H1 (cell line): ENCODE measurements at regions not wholly inside any gene's neighbourhood (a gene's known extent, or its start where the extent isn't known, plus 50 kb on each side); places are given as distances from the start of the nearest gene placed in this dataset.

Experiments
- CTCF ChIA-PET: fragments of 300-600 bp; sonication (Branson Sonifier 250); formaldehyde crosslinking; loops from one replicate; lab custom pipeline; 2021; ENCODE audit not compliant: partially characterized antibody; lab: Charles Lee
- POLR2A ChIA-PET: fragments of 300-600 bp; sonication (Branson Sonifier 250); formaldehyde crosslinking; loops from one replicate; lab custom pipeline; 2021; ENCODE audit warnings: inconsistent platforms; ENCODE audit not compliant: partially characterized antibody; lab: Charles Lee
- DNase-seq, 2 experiments: peaks; one replicate each; pipeline versions ENCODE4 v3.0.0 to v3.0.0-alpha.2; 2010 to 2022; ENCODE audit warnings: low spot score in 2 of 2, low read depth in 1 of 2, mixed read lengths in 1 of 2
- FAIRE-seq: peaks from 2 replicates; lab custom pipeline; 2011; peaks lifted over from hg19 to GRCh38; lab: Jason Lieb, UNC
- H2AFZ ChIP-seq: 2 replicates; pipeline ENCODE4 v1.8.1; 2012; ENCODE audit warnings: low read length, inconsistent platforms
- H2AK5ac ChIP-seq: 2 replicates; pipeline ENCODE4 v1.6.1; 2013; ENCODE audit warnings: low read depth, low read length
- H2BK120ac ChIP-seq: replicated peaks from 2 replicates; pipeline ENCODE3; 2013; ENCODE audit warnings: low read depth, low read length, inconsistent platforms
- H2BK12ac ChIP-seq: 2 replicates; pipeline ENCODE4 v1.6.1; 2013; ENCODE audit warnings: low read depth, low read length
- H2BK15ac ChIP-seq: 2 replicates; pipeline ENCODE4 v1.6.1; 2013; ENCODE audit warnings: low read length
- H2BK20ac ChIP-seq: 2 replicates; pipeline ENCODE4 v1.6.1; 2013; ENCODE audit warnings: low read length
- H2BK5ac ChIP-seq: 2 replicates; pipeline ENCODE4 v1.6.1; 2013; ENCODE audit warnings: low read depth, low read length
- H3K14ac ChIP-seq: 2 replicates; pipeline ENCODE4 v1.6.1; 2013; ENCODE audit warnings: inconsistent platforms; ENCODE audit not compliant: insufficient read length
- H3K18ac ChIP-seq: 2 replicates; pipeline ENCODE4 v1.6.1; 2013; ENCODE audit warnings: low read length; ENCODE audit errors: extremely low read depth
- H3K23ac ChIP-seq: 2 replicates; pipeline ENCODE4 v1.6.1; 2013; ENCODE audit warnings: inconsistent platforms; ENCODE audit not compliant: insufficient read length
- H3K23me2 ChIP-seq: 2 replicates; pipeline ENCODE4 v1.6.1; 2013; ENCODE audit warnings: low read depth, low read length
- H3K27ac ChIP-seq: 2 replicates; pipeline ENCODE4 v1.6.1; 2011; ENCODE audit warnings: low read depth, low read length, inconsistent platforms
- H3K27me3 ChIP-seq, 4 experiments: replicated peaks in 1 of 4; 1 replicate in 1 of 4; 2 replicates in 3 of 4; pipeline versions ENCODE4 v1.6.1 to v1.8.1; 2011 to 2013; ENCODE audit warnings: low read length in 3 of 4, mild to moderate bottlenecking in 3 of 4, inconsistent platforms in 2 of 4, mixed read lengths in 2 of 4, moderate library complexity in 1 of 4; ENCODE audit not compliant: control insufficient read depth in 3 of 4, insufficient read depth in 3 of 4; ENCODE audit errors: extremely low read depth in 1 of 4
- H3K36me3 ChIP-seq, 4 experiments: 2 replicates each; pipeline versions ENCODE4 v1.6.1 to v1.8.1; 2011 to 2013; ENCODE audit warnings: mild to moderate bottlenecking in 4 of 4, low read length in 3 of 4, moderate library complexity in 2 of 4, control low read depth in 1 of 4, inconsistent platforms in 1 of 4; ENCODE audit not compliant: insufficient read depth in 4 of 4, control insufficient read depth in 2 of 4
- H3K4ac ChIP-seq: replicated peaks from 2 replicates; pipeline ENCODE3; 2013; ENCODE audit warnings: low read length, low read depth, mixed read lengths, inconsistent platforms; ENCODE audit not compliant: insufficient read length
- H3K4me1 ChIP-seq, 4 experiments: replicated peaks in 1 of 4; 1 replicate in 1 of 4; 2 replicates in 3 of 4; pipeline versions ENCODE4 v1.6.1 to v1.8.1; 2011 to 2013; ENCODE audit warnings: low read length in 3 of 4, inconsistent platforms in 2 of 4, mixed read lengths in 1 of 4; ENCODE audit not compliant: insufficient read depth in 4 of 4, control insufficient read depth in 3 of 4
- H3K4me2 ChIP-seq, 2 experiments: 2 replicates each; pipeline versions ENCODE4 v1.6.1 to v1.8.1; 2011 to 2013; ENCODE audit warnings: low read depth in 2 of 2, low read length in 2 of 2, control low read depth in 1 of 2, inconsistent platforms in 1 of 2, mild to moderate bottlenecking in 1 of 2; ENCODE audit not compliant: insufficient read depth in 1 of 2
- H3K4me3 ChIP-seq, 4 experiments: fragments of 200-600, 300-600 bp in 1 of 4; sonication (generic), shearing (Covaris generic), sonication (Bioruptor Twin) in 1 of 4; 2 replicates each; pipeline versions ENCODE4 v1.5.1 to v1.8.1; 2011 to 2016; ENCODE audit warnings: low read length in 4 of 4, low read depth in 3 of 4, control low read depth in 2 of 4, inconsistent platforms in 2 of 4, mild to moderate bottlenecking in 2 of 4, mixed read lengths in 1 of 4, moderate library complexity in 1 of 4; ENCODE audit not compliant: insufficient read depth in 2 of 4; ENCODE audit errors: extremely low read depth in 1 of 4
- H3K56ac ChIP-seq: replicated peaks from 2 replicates; pipeline ENCODE3; 2013; ENCODE audit warnings: low read depth, mild to moderate bottlenecking, mixed read lengths, low read length, inconsistent platforms; ENCODE audit not compliant: insufficient read length
- H3K79me1 ChIP-seq: 2 replicates; pipeline ENCODE4 v1.6.1; 2013; ENCODE audit warnings: low read depth, low read length, control low read depth
- H3K79me2 ChIP-seq, 2 experiments: 2 replicates each; pipeline versions ENCODE4 v1.6.1 to v1.8.1; 2012 to 2013; ENCODE audit warnings: low read length in 2 of 2, mild to moderate bottlenecking in 2 of 2, inconsistent platforms in 1 of 2; ENCODE audit not compliant: insufficient read depth in 2 of 2, control insufficient read depth in 1 of 2
- H3K9ac ChIP-seq, 4 experiments: replicated peaks in 1 of 4; 1 replicate in 1 of 4; 2 replicates in 3 of 4; pipeline versions ENCODE4 v1.6.1 to v1.8.1; 2011 to 2013; ENCODE audit warnings: low read depth in 3 of 4, low read length in 3 of 4, control low read depth in 2 of 4, mild to moderate bottlenecking in 2 of 4, moderate library complexity in 2 of 4, inconsistent platforms in 1 of 4; ENCODE audit errors: extremely low read depth in 1 of 4
- H3K9me3 ChIP-seq, 2 experiments: 2 replicates each; pipeline versions ENCODE4 v1.6.1 to v1.8.1; 2012 to 2013; ENCODE audit warnings: mild to moderate bottlenecking in 2 of 2, moderate library complexity in 2 of 2, control low read depth in 1 of 2, inconsistent platforms in 1 of 2, low read depth in 1 of 2, low read length in 1 of 2, mixed read lengths in 1 of 2; ENCODE audit not compliant: insufficient read depth in 2 of 2
- H4K20me1 ChIP-seq, 2 experiments: replicated peaks in 1 of 2; 2 replicates each; pipeline versions ENCODE3 to v1.8.1; 2011 to 2013; ENCODE audit warnings: inconsistent platforms in 2 of 2, low read length in 2 of 2, mild to moderate bottlenecking in 1 of 2; ENCODE audit not compliant: insufficient read depth in 2 of 2, control insufficient read depth in 1 of 2
- H4K5ac ChIP-seq: 2 replicates; pipeline ENCODE4 v1.6.1; 2013; ENCODE audit warnings: low read length, low read depth, mixed read lengths, inconsistent platforms; ENCODE audit not compliant: insufficient read length
- H4K8ac ChIP-seq: 2 replicates; pipeline ENCODE4 v1.8.0; 2013; ENCODE audit warnings: mild to moderate bottlenecking, moderate library complexity, low read length, inconsistent platforms; ENCODE audit not compliant: insufficient read depth; ENCODE audit errors: extremely low read depth
- H4K91ac ChIP-seq: replicated peaks from 2 replicates; pipeline ENCODE3; 2013; ENCODE audit warnings: low read length, mixed read lengths, inconsistent platforms; ENCODE audit not compliant: insufficient read length
- ATF3 ChIP-seq: IDR thresholded peaks from 2 replicates; pipeline ENCODE4 v1.6.1; 2011; ENCODE audit warnings: low read depth, mild to moderate bottlenecking, low read length; ENCODE audit not compliant: insufficient read depth
- BACH1 ChIP-seq: IDR thresholded peaks from 2 replicates; pipeline ENCODE4 v1.6.1; 2012; ENCODE audit warnings: low read length, improper control_type of control experiment
- CBX5 ChIP-seq: fragments of 300-800, 300-1000 bp; sonication (generic); IDR thresholded peaks from 2 replicates; pipeline ENCODE4 v1.7.1; 2016; ENCODE audit warnings: antibody characterized with exemption, low read length, low read depth
- EP300 ChIP-seq, 2 experiments: IDR thresholded peaks; 1 replicate in 1 of 2; 2 replicates in 1 of 2; pipeline ENCODE4 v1.6.1; 2011 to 2012; ENCODE audit warnings: low read depth in 2 of 2, low read length in 2 of 2, mild to moderate bottlenecking in 2 of 2, borderline replicate concordance in 1 of 2, inconsistent platforms in 1 of 2, moderate library complexity in 1 of 2
- HDAC6 ChIP-seq: IDR thresholded peaks from one replicate; pipeline ENCODE4 v1.7.1; 2012; ENCODE audit warnings: low read depth, mild to moderate bottlenecking, inconsistent platforms, low read length, moderate library complexity
- JUN ChIP-seq: IDR thresholded peaks from 2 replicates; pipeline ENCODE4 v1.6.1; 2011; ENCODE audit warnings: low read depth, mild to moderate bottlenecking, improper control_type of control experiment, low read length
- KDM4A ChIP-seq: IDR thresholded peaks from one replicate; pipeline ENCODE4 v1.7.1; 2012; ENCODE audit warnings: low read depth, mild to moderate bottlenecking, moderate library complexity, low read length, inconsistent platforms; ENCODE audit not compliant: severe bottlenecking
- POLR2AphosphoS5 ChIP-seq: IDR thresholded peaks from 2 replicates; pipeline ENCODE4 v1.6.1; 2011; ENCODE audit warnings: low read depth, low read length
- RAD21 ChIP-seq, 2 experiments: IDR thresholded peaks in 1 of 2; conservative IDR thresholded peaks in 1 of 2; 2 replicates each; pipeline ENCODE4 v1.6.1; 2011; ENCODE audit warnings: low read depth in 2 of 2, low read length in 2 of 2, improper control_type of control experiment in 1 of 2, inconsistent platforms in 1 of 2, mild to moderate bottlenecking in 1 of 2, moderate library complexity in 1 of 2
- SAP30 ChIP-seq: fragments of 300-600 bp; sonication (generic); IDR thresholded peaks from 2 replicates; pipeline ENCODE4 v1.7.1; 2012; ENCODE audit warnings: low read length, moderate library complexity, mild to moderate bottlenecking, inconsistent platforms; ENCODE audit not compliant: insufficient read depth, insufficient replicate concordance
- SIN3A ChIP-seq, 2 experiments: IDR thresholded peaks in 1 of 2; conservative IDR thresholded peaks in 1 of 2; 2 replicates each; pipeline ENCODE4 v1.6.1; 2011 to 2012; ENCODE audit warnings: low read length in 2 of 2, improper control_type of control experiment in 1 of 2, low read depth in 1 of 2, mild to moderate bottlenecking in 1 of 2
- SP2 ChIP-seq: IDR thresholded peaks from 2 replicates; pipeline ENCODE4 v1.6.1; 2012; ENCODE audit warnings: mild to moderate bottlenecking, low read length, inconsistent platforms
- WGBS, 2 experiments: shearing (Covaris generic) in 1 of 2; methylation state at CpG; one replicate each; pipeline versions ENCODE4 v1.1.6 to v1.1.7; 2013 to 2015; ENCODE audit warnings: low lambda C conversion rate in 2 of 2, mixed read lengths in 2 of 2, inconsistent platforms in 1 of 2, low coverage in 1 of 2, missing lambda C conversion rate in 1 of 2; ENCODE audit not compliant: insufficient replicate concordance in 2 of 2, insufficient coverage in 1 of 2, insufficient read length in 1 of 2; ENCODE audit errors: extremely low coverage in 1 of 2, missing lambda C conversion rate in 1 of 2; 5-methylcytosine and 5-hydroxymethylcytosine counted together

GRCh38 chr5:180421672-180422071 is 68.5 kb upstream of the GFPT2 start:
- POLR2A ChIA-PET: no interaction called here

More at GRCh38 chr5:180421672-180422071, 68.5 kb upstream of the GFPT2 start:
- Histone ChIP-seq H2AFZ (no peak overlapping the region), H3K23ac (no peak overlapping the region), H4K5ac (no peak overlapping the region), H3K79me1 (no peaks in the 10 kb centered on the region), H3K4me1 (no peaks in the 10 kb centered on the region), H2BK5ac (no peak overlapping the region), H3K14ac (no peak overlapping the region), H3K9ac (no peak overlapping the region), H2BK120ac (no peak overlapping the region), H2BK15ac (no peak overlapping the region), H4K8ac (no peak overlapping the region), H3K27me3 (no peaks in the 10 kb centered on the region), H4K91ac (no peak overlapping the region), H3K23me2 (no peaks in the 10 kb centered on the region), H2BK12ac (no peak overlapping the region), H3K18ac (no peak overlapping the region), H3K4me2 (no peak overlapping the region), H3K4ac (no peak overlapping the region), H3K27ac (no peak overlapping the region), H3K79me2 (no peaks in the 10 kb centered on the region), H4K20me1 (no peaks in the 10 kb centered on the region), H3K36me3 (no peaks in the 10 kb centered on the region), H3K56ac (no peak overlapping the region), H3K9me3 (no peaks in the 10 kb centered on the region), H3K4me3 (no peak overlapping the region), H2AK5ac (no peak overlapping the region), H2BK20ac (no peak overlapping the region)
- DNase-seq (no peak), FAIRE-seq (no peak)
- TF ChIP-seq SP2: no peak
- no peak for TF ChIP-seq BACH1
- no peak for TF ChIP-seq JUN
- no peak for TF ChIP-seq CBX5
- TF ChIP-seq SIN3A (conservative IDR thresholded peaks at IDR 0.05 in 1 of 2, IDR thresholded peaks at IDR 0.05 in 1 of 2; ENCODE audit: low read depth in 1 of 2, low read length in 2 of 2): no peak
- no peak for TF ChIP-seq ATF3
- TF ChIP-seq POLR2AphosphoS5: no peak
- TF ChIP-seq EP300 (IDR thresholded peaks at IDR 0.05; ENCODE audit: borderline replicate concordance in 1 of 2, low read depth in 2 of 2, low read length in 2 of 2): no peak
- no peak for TF ChIP-seq RAD21 (IDR thresholded peaks at IDR 0.05 in 1 of 2, conservative IDR thresholded peaks at IDR 0.05 in 1 of 2; ENCODE audit: low read depth in 2 of 2, low read length in 2 of 2)
- no peak for TF ChIP-seq SAP30
- TF ChIP-seq KDM4A: no peak
- TF ChIP-seq HDAC6: no peak
- WGBS, 2 experiments: 91% methylated on average over 3 of the region's 3 CpGs; no CpG with 5 or more reads in 1 of the 2 experiments
- CTCF ChIA-PET: no interaction called here
